Lung (tissue), 11 donors: ENCODE measurements at regions not wholly inside any gene's neighbourhood (a gene's known extent, or its start where the extent isn't known, plus 50 kb on each side); places are given as distances from the start of the nearest gene placed in this dataset.
A peak's percentile ranks its signal among the peaks of the same experiment; 100 is the strongest.

Experiments
- ATAC-seq: fragments of 200-7000 bp; cut with Tn5 transposase; one replicate; pipeline ENCODE4 v1.9.1; 2020; ENCODE audit warnings: moderate number of reproducible peaks; ENCODE audit not compliant: insufficient read depth, low FRiP score
- DNase-seq, 3 donors: peaks; one replicate each; pipeline ENCODE4 v3.0.0-alpha.2; 2013 to 2017
- H3K27ac ChIP-seq, 2 donors: one replicate each; pipeline ENCODE4 v1.5.1; 2013; ENCODE audit warnings: mild to moderate bottlenecking in 2 of 2, moderate library complexity in 2 of 2, control low read depth in 1 of 2, inconsistent platforms in 1 of 2, low read depth in 1 of 2, low read length in 1 of 2
- H3K27me3 ChIP-seq, 3 donors: one replicate each; pipeline ENCODE4 v1.5.1; 2013; ENCODE audit warnings: low read length in 2 of 3; ENCODE audit not compliant: control insufficient read depth in 3 of 3, insufficient read depth in 3 of 3
- H3K36me3 ChIP-seq, 4 donors: one replicate each; pipeline ENCODE4 v1.5.1; 2013; ENCODE audit warnings: low read length in 4 of 4, mild to moderate bottlenecking in 1 of 4, moderate library complexity in 1 of 4; ENCODE audit not compliant: control insufficient read depth in 4 of 4, insufficient read depth in 4 of 4
- H3K4me1 ChIP-seq, 5 donors: one replicate each; pipeline ENCODE4 v1.5.1; 2013; ENCODE audit warnings: low read length in 5 of 5, mild to moderate bottlenecking in 2 of 5, moderate library complexity in 1 of 5; ENCODE audit not compliant: control insufficient read depth in 5 of 5, insufficient read depth in 5 of 5
- H3K4me3 ChIP-seq: one replicate; pipeline ENCODE4 v1.5.1; 2013; ENCODE audit warnings: mild to moderate bottlenecking, control low read depth, moderate library complexity
- H3K9ac ChIP-seq, 2 donors: one replicate each; pipeline ENCODE4 v1.5.1; 2013; ENCODE audit warnings: low read length in 2 of 2, control low read depth in 1 of 2; ENCODE audit not compliant: insufficient read depth in 1 of 2
- H3K9me3 ChIP-seq, 4 donors: one replicate each; pipeline ENCODE4 v1.5.1; 2013; ENCODE audit warnings: low read length in 3 of 4, mild to moderate bottlenecking in 1 of 4, moderate library complexity in 1 of 4; ENCODE audit not compliant: control insufficient read depth in 4 of 4, insufficient read depth in 3 of 4
- CTCF ChIP-seq: IDR thresholded peaks from 2 replicates; pipeline ENCODE4 v1.5.1; 2012; ENCODE audit warnings: mild to moderate bottlenecking; ENCODE audit errors: control extremely low read depth, extremely low read depth
- WGBS, 2 donors: extraction: QIAGEN DNeasy Blood & Tissue Kit; methylation state at CpG; one replicate each; pipeline ENCODE4 v1.1.7; 2013; 5-methylcytosine and 5-hydroxymethylcytosine counted together
- donor health status: control.
- donor health status: control.
- donor health status: Bipolar disorder and iron deficiency.
- donor health status: healthy.
- donor health status: DM: yes; HTN: yes; CAD: no.

GRCh38 chr4:110798687-110799086 lies 175.8 kb upstream of the PITX2 start:
- Histone ChIP-seq H3K36me3 (no peaks in the 10 kb centered on the region), H3K9ac (no peak overlapping the region), H3K27ac (no peak overlapping the region), H3K4me1 (peaks cover 0 to 21% (median 0%) of the 10 kb centered on the region in 5 donors), H3K27me3 (no peaks in the 10 kb centered on the region), H3K9me3 (no peaks in the 10 kb centered on the region), H3K4me3 (no peak overlapping the region)
- 72 to 73% methylated on average over 13 of the region's 13 CpGs for WGBS, 2 donors
- DNase-seq (peak; percentile 56 to 73 (median 66)), ATAC-seq (no peak)
- no peak for TF ChIP-seq CTCF

GRCh38 chr4:110799211-110799610 lies 176.3 kb upstream of the PITX2 start:
- DNase-seq, result no peak
- no peak for TF ChIP-seq CTCF
- no peaks in the 10 kb centered on the region for H3K36me3 ChIP-seq
- H3K9ac ChIP-seq, result no peak overlapping the region
- H3K27me3 ChIP-seq, result no peaks in the 10 kb centered on the region
- ATAC-seq, result no peak
- H3K9me3 ChIP-seq, result no peaks in the 10 kb centered on the region
- peaks cover 0 to 16% (median 0%) of the 10 kb centered on the region in 5 donors for H3K4me1 ChIP-seq
- no peak overlapping the region for H3K27ac ChIP-seq
- 53 to 66% methylated on average over 3 of the region's 3 CpGs for WGBS, 2 donors
- no peak overlapping the region for H3K4me3 ChIP-seq

- ATAC-seq (no peak), DNase-seq (peak in 1 of 3 donors; percentile 6)
- Histone ChIP-seq H3K4me1 (peaks cover 0 to 14% (median 0%) of the 10 kb centered on the region in 5 donors), H3K36me3 (no peaks in the 10 kb centered on the region), H3K4me3 (no peak overlapping the region), H3K27me3 (no peaks in the 10 kb centered on the region), H3K9ac (no peak overlapping the region), H3K27ac (no peak overlapping the region), H3K9me3 (no peaks in the 10 kb centered on the region)
- no peak for TF ChIP-seq CTCF
Measured at GRCh38 chr4:110801591-110801990, 178.7 kb upstream of the PITX2 start.

GRCh38 chr4:110808351-110808878 lies 185.5 kb upstream of the PITX2 start:
- H3K9ac ChIP-seq, result no peak overlapping the region
- DNase-seq (peak in 2 of 3 donors; percentile 15 to 36), ATAC-seq (no peak)
- 70 to 86% methylated on average over 6 of the region's 6 CpGs for WGBS, 2 donors
- no peak for TF ChIP-seq CTCF
- H3K36me3 ChIP-seq, result no peaks in the 10 kb centered on the region
- H3K9me3 ChIP-seq, result no peaks in the 10 kb centered on the region
- no peak overlapping the region for H3K27ac ChIP-seq
- H3K27me3 ChIP-seq, result no peaks in the 10 kb centered on the region
- no peak overlapping the region for H3K4me3 ChIP-seq
- H3K4me1 ChIP-seq, result no peaks in the 10 kb centered on the region
